ENCODE measurements at regions not wholly inside any gene's neighbourhood (a gene's known extent, or its start where the extent isn't known, plus 50 kb on each side); places are given as distances from the start of the nearest gene placed in this dataset.
A peak's percentile ranks its signal among the peaks of the same experiment; 100 is the strongest.

GRCh38 chr19:28289295-28290063, 923.5 kb downstream of the UQCRFS1 start (continued):
- TF ChIP-seq HIC1 (tag by site-specific recombination; IDR thresholded peaks at IDR 0.05) (peak; percentile 81; the same call in 1 of the 2 replicates), PRDM1 (tag by site-specific recombination; IDR thresholded peaks at IDR 0.05) (no peak), OSR2 (tag by site-specific recombination; IDR thresholded peaks at IDR 0.05) (peak; percentile 86), ZNF133 (tag by site-specific recombination; IDR thresholded peaks at IDR 0.05) (no peak), INSM2 (tag by site-specific recombination; IDR thresholded peaks at IDR 0.05) (peak; percentile 60; the same call in 1 of the 2 replicates), ZBTB8A (tag by site-specific recombination; IDR thresholded peaks at IDR 0.05) (peak; percentile 69; the same call in 1 of the 2 replicates), SP7 (tag by site-specific recombination; IDR thresholded peaks at IDR 0.05) (peak; percentile 100), ZNF600 (tag by site-specific recombination; IDR thresholded peaks at IDR 0.05) (peak; percentile 97), ZBTB21 (tag by site-specific recombination; IDR thresholded peaks at IDR 0.05) (peak; percentile 51; the same call in 1 of the 2 replicates), MZF1 (tag by site-specific recombination; IDR thresholded peaks at IDR 0.05; ENCODE audit: borderline replicate concordance) (0 out of 2 replicates have a peak, but pooled peaks have one; percentile 50), KLF9 (tag by site-specific recombination; IDR thresholded peaks at IDR 0.05; ENCODE audit: low read depth) (no peak), WT1 (tag by site-specific recombination; IDR thresholded peaks at IDR 0.05) (peak; percentile 63), GLI2 (tag by site-specific recombination; IDR thresholded peaks at IDR 0.05; ENCODE audit: borderline replicate concordance, low read depth) (no peak; the same call in 1 of the 2 replicates), YY1 (tag by site-specific recombination; IDR thresholded peaks at IDR 0.05) (peak; percentile 29; the same call in 1 of the 2 replicates), SCRT1 (tag by site-specific recombination; IDR thresholded peaks at IDR 0.05; ENCODE audit: borderline replicate concordance) (no peak), ZBTB17 (tag by site-specific recombination; IDR thresholded peaks at IDR 0.05) (peak; percentile 99), ZSCAN30 (tag by site-specific recombination; IDR thresholded peaks at IDR 0.05) (peak; percentile 98), ZNF112 (tag by site-specific recombination; IDR thresholded peaks at IDR 0.05) (no peak), ZNF518A (tag by site-specific recombination; conservative IDR thresholded peaks at IDR 0.05; ENCODE audit: low read depth) (peak; percentile 51; the same call in 1 of the 2 replicates), PATZ1 (tag by site-specific recombination; IDR thresholded peaks at IDR 0.05) (peak; percentile 56), ZNF629 (tag by site-specific recombination; IDR thresholded peaks at IDR 0.05) (peak; percentile 72), ZFHX2 (tag by site-specific recombination; conservative IDR thresholded peaks at IDR 0.05) (peak; percentile 66), ZNF664 (tag by site-specific recombination; IDR thresholded peaks at IDR 0.05) (no peak; the same call in 1 of the 2 replicates), IKZF3 (tag by site-specific recombination; IDR thresholded peaks at IDR 0.05) (peak; percentile 87)
- TF ChIP-seq, protein P1, sequence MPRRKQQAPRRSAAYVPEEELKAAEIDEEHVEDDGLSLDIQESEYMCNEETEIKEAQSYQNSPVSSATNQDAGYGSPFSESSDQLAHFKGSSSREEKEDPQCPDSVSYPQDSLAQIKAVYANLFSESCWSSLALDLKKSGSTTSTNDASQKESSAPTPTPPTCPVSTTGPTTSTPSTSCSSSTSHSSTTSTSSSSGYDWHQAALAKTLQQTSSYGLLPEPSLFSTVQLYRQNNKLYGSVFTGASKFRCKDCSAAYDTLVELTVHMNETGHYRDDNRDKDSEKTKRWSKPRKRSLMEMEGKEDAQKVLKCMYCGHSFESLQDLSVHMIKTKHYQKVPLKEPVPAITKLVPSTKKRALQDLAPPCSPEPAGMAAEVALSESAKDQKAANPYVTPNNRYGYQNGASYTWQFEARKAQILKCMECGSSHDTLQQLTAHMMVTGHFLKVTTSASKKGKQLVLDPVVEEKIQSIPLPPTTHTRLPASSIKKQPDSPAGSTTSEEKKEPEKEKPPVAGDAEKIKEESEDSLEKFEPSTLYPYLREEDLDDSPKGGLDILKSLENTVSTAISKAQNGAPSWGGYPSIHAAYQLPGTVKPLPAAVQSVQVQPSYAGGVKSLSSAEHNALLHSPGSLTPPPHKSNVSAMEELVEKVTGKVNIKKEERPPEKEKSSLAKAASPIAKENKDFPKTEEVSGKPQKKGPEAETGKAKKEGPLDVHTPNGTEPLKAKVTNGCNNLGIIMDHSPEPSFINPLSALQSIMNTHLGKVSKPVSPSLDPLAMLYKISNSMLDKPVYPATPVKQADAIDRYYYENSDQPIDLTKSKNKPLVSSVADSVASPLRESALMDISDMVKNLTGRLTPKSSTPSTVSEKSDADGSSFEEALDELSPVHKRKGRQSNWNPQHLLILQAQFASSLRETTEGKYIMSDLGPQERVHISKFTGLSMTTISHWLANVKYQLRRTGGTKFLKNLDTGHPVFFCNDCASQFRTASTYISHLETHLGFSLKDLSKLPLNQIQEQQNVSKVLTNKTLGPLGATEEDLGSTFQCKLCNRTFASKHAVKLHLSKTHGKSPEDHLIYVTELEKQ (tag by site-specific recombination; IDR thresholded peaks at IDR 0.05; ENCODE audit: borderline replicate concordance), result peak; percentile 88; the same call in 1 of the 2 replicates
